ENCODE measurements at regions not wholly inside any gene's neighbourhood (a gene's known extent, or its start where the extent isn't known, plus 50 kb on each side); places are given as distances from the start of the nearest gene placed in this dataset.

DNA sequence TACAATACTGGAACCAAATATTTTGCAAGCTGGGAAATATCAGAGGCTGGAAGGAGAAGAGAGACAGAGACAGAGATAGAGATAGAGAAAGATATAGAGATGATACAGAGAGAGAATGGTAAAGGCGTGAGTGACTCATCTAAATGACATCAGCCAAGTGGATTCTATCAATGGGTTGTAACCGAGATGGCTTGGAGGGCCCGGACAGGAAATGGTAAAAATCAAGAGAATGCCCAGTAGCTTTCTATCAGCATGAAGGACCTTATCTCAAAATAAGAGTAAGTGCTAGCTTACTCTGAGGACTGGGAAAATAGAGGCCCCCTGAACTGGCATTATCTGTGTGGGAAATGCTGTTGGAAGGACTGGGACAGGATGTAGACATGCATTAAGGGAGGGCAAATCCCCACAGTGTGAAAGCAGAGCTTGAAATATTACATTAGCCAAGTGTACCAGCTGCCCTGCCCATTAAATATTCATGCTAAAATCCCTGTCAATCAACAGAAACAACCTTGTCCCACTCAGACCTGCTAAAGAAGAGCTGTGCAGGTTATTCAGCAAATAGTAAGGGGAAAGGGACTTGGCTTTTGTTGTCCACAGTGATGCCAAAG, 76.6 kb upstream of the ZNF644 start:
- Histone ChIP-seq H3K27me3 (ENCODE audit: control insufficient read depth in 2 of 2, insufficient read depth in 2 of 2, low read length in 2 of 2) (peaks cover 0 to 7% of the 10 kb centered on the region in 2 experiments; a peak in 3 of 5 replicates), H3K9me1 (ENCODE audit: control insufficient read depth, insufficient read depth, low read length) (no peaks in the 10 kb centered on the region), H3K4me3 (no peak overlapping the region), H3K4me1 (replicated peaks in 1 of 2; ENCODE audit: control insufficient read depth in 2 of 2, insufficient read depth in 2 of 2, low read length in 2 of 2) (no peaks in the 10 kb centered on the region; a peak in 1 of 5 replicates), H3K9me3 (replicated peaks; ENCODE audit: control insufficient read depth, insufficient read depth, low read depth, low read length) (no peaks in the 10 kb centered on the region), H3K79me2 (ENCODE audit: control insufficient read depth, insufficient read depth, low read length) (no peaks in the 10 kb centered on the region), H3K36me3 (ENCODE audit: control insufficient read depth, insufficient read depth, low read length) (no peaks in the 10 kb centered on the region), H2AFZ (ENCODE audit: low read depth, low read length) (no peak overlapping the region), H3K27ac (ENCODE audit: extremely low read depth, low read depth, low read length) (no peak overlapping the region), H4K20me1 (replicated peaks; ENCODE audit: control insufficient read depth, insufficient read depth, low read length) (no peaks in the 10 kb centered on the region), H3K9ac (ENCODE audit: insufficient read depth in 1 of 2, low read depth in 2 of 2, low read length in 2 of 2) (no peak overlapping the region), H3K4me2 (ENCODE audit: insufficient read depth, low read length) (no peak overlapping the region)
- in situ Hi-C loops (cut with MboI) (no loop called here), intact Hi-C loops (cut with micrococcal nuclease) (no loop called here)
- ATAC-seq (no peak), FAIRE-seq (no peak), DNase-seq (ENCODE audit: extremely low read depth in 1 of 4, low spot score in 3 of 4) (no peak)
- WGBS (ENCODE audit: insufficient coverage, low coverage, missing lambda C conversion rate): 0% methylated on average over 3 of the region's 3 CpGs
- 0 out of 2 replicates have a peak, but pooled peaks have one; percentile 25 for TF ChIP-seq DPF2 (IDR thresholded peaks at IDR 0.05)
- peak; percentile 69; the same call in 1 of the 2 replicates for TF ChIP-seq JUND (IDR thresholded peaks at IDR 0.05; ENCODE audit: borderline replicate concordance, low read depth, low read length)
- TF ChIP-seq JUND (tag; IDR thresholded peaks at IDR 0.05; ENCODE audit: borderline replicate concordance, low read depth, low read length): peak; percentile 79
- TF ChIP-seq FOSL1 (tag; conservative IDR thresholded peaks at IDR 0.05): peak; percentile 50; the same call in 1 of the 2 replicates
- TF ChIP-seq ARID1B (IDR thresholded peaks at IDR 0.05): 0 out of 2 replicates have a peak, but pooled peaks have one; percentile 12
- TF ChIP-seq EHMT2 (IDR thresholded peaks at IDR 0.05): no peak
- TF ChIP-seq JUN (IDR thresholded peaks at IDR 0.05; ENCODE audit: borderline replicate concordance, low read depth, low read length): 0 out of 2 replicates have a peak, but pooled peaks have one; percentile 41
- TF ChIP-seq JUN (CRISPR knock-in tag; IDR thresholded peaks at IDR 0.05; ENCODE audit: borderline replicate concordance): no peak
- TF ChIP-seq, protein P1, sequence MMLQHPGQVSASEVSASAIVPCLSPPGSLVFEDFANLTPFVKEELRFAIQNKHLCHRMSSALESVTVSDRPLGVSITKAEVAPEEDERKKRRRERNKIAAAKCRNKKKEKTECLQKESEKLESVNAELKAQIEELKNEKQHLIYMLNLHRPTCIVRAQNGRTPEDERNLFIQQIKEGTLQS (IDR thresholded peaks at IDR 0.05): peak; percentile 79
- TF ChIP-seq, protein P1 (CRISPR knock-in tag; conservative IDR thresholded peaks at IDR 0.05): no peak
- TF ChIP-seq RFX1 (IDR thresholded peaks at IDR 0.05): no peak
- POLR2A ChIA-PET: no interaction called here
- BruUV-seq (replicated peaks): no TSS peak
- CTCF ChIA-PET (ENCODE audit: low intra/inter-chr PET ratio): no interaction called here

Data from K562 (cell line).